HS-27A (cell line): ENCODE measurements at regions not wholly inside any gene's neighbourhood (a gene's known extent, or its start where the extent isn't known, plus 50 kb on each side); places are given as distances from the start of the nearest gene placed in this dataset.
"Not testable (repeated sequence)": the region's sequence is repeated elsewhere in the genome, so short reads cannot be mapped to it uniquely, and the experiment has no call there.

Experiments used
- DNase-seq: peaks from one replicate; pipeline ENCODE4 v3.0.0-alpha.2; 2012; ENCODE audit warnings: low read depth, missing footprints

- DNase-seq: not testable (repeated sequence)
Measured at GRCh38 chr7:109467729-109468128, 898.1 kb downstream of the DNAJB9 start.

GRCh38 chr7:109473172-109473571 lies 903.5 kb downstream of the DNAJB9 start:
- no peak for DNase-seq

- DNase-seq: no peak
Measured at GRCh38 chr7:109476409-109476808, 906.7 kb downstream of the DNAJB9 start.

- no peak for DNase-seq
Measured at GRCh38 chr7:109479388-109479787, 909.7 kb downstream of the DNAJB9 start.

GRCh38 chr7:109490607-109491006 lies 920.9 kb downstream of the DNAJB9 start:
- DNase-seq: not testable (repeated sequence)

- no peak for DNase-seq
Measured at GRCh38 chr7:109497053-109497452, 927.4 kb downstream of the DNAJB9 start.

- no peak for DNase-seq
Measured at GRCh38 chr7:109498131-109498530, 928.5 kb downstream of the DNAJB9 start.

GRCh38 chr7:109503421-109503820 lies 933.7 kb downstream of the DNAJB9 start:
- DNase-seq: no peak

- DNase-seq: no peak
Measured at GRCh38 chr7:109522585-109522984, 952.9 kb downstream of the DNAJB9 start.

GRCh38 chr7:109527833-109528232 lies 958.2 kb downstream of the DNAJB9 start:
- DNase-seq: no peak

GRCh38 chr7:109529712-109530111 lies 960.0 kb downstream of the DNAJB9 start:
- DNase-seq: no peak

- no peak for DNase-seq
Measured at GRCh38 chr7:109532262-109532992, 962.8 kb downstream of the DNAJB9 start.

GRCh38 chr7:109545686-109546085 lies 976.0 kb downstream of the DNAJB9 start:
- no peak for DNase-seq

GRCh38 chr7:109549471-109550193 lies 980.0 kb downstream of the DNAJB9 start:
- DNase-seq: no peak

- no peak for DNase-seq
Measured at GRCh38 chr7:109552017-109552416, 982.3 kb downstream of the DNAJB9 start.

- no peak for DNase-seq
Measured at GRCh38 chr7:109577265-109577664, 1007.6 kb downstream of the DNAJB9 start.

GRCh38 chr7:109579901-109580300 lies 1010.2 kb downstream of the DNAJB9 start:
- no peak for DNase-seq

- DNase-seq: no peak
Measured at GRCh38 chr7:109582211-109582610, 1012.5 kb downstream of the DNAJB9 start.

- DNase-seq: not testable (repeated sequence)
Measured at GRCh38 chr7:109596948-109597347, 1027.3 kb downstream of the DNAJB9 start.

- DNase-seq: no peak
Measured at GRCh38 chr7:109611656-109612055, 1042.0 kb downstream of the DNAJB9 start.

- DNase-seq: no peak
Measured at GRCh38 chr7:109616551-109617069, 1046.9 kb downstream of the DNAJB9 start.

GRCh38 chr7:109622320-109622719 lies 1052.6 kb downstream of the DNAJB9 start:
- no peak for DNase-seq

GRCh38 chr7:109632890-109633289 lies 1063.2 kb downstream of the DNAJB9 start:
- not testable (repeated sequence) for DNase-seq
